HG02610 (cell line): ENCODE measurements at regions not wholly inside any gene's neighbourhood (a gene's known extent, or its start where the extent isn't known, plus 50 kb on each side); places are given as distances from the start of the nearest gene placed in this dataset.

Experiments used
- ATAC-seq: cut with Tn5 transposase; IDR thresholded peaks from one replicate; pipeline ENCODE4 v1.9.1; 2021; ENCODE audit warnings: mild to moderate bottlenecking, moderate library complexity; ENCODE audit not compliant: unreplicated experiment

DNA sequence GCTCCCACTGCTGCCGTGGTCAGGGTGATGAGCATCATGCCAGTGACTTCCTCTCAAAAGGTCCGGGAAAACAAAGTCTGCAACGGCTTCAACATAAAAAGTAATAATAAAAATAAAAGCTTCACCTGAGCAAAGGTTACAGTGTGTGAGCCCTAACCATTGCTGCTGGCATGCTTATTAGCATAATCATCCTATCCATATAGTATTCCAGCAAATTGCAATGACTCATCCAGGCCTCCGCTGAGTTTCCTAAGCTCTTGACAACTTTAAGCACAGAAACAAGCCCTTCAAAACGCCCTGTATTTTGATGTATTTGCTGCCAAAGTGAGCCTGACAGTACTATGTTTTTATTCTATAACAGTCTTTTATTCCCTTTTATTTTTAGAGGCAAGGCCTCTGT lies 100.5 kb downstream of the AASDH start:
- ATAC-seq, result no peak

- no peak for ATAC-seq
Measured at GRCh38 chr4:56283375-56283774, 103.9 kb downstream of the AASDH start.

DNA sequence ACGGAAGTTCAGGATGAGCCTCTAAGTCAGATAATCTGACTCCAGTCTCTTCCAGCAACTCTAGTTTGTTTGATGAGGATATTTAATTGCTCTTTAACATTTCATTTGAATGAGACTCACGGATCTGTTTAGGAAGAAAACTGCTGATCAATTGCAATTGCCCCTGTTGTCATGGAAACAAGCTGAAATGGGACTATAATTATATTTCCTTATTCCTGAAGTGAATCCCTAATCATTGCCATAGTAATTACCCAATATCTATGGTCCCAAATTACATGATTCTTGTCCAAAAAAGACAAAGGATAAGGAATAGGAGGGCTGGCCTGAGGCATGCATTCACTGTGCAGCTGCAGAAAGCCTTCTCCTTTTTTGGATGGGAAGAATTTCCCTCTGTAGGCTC lies 105.3 kb downstream of the AASDH start:
- ATAC-seq, result no peak

GRCh38 chr4:56276547-56276946 lies 110.7 kb downstream of the AASDH start:
- ATAC-seq, result no peak

DNA sequence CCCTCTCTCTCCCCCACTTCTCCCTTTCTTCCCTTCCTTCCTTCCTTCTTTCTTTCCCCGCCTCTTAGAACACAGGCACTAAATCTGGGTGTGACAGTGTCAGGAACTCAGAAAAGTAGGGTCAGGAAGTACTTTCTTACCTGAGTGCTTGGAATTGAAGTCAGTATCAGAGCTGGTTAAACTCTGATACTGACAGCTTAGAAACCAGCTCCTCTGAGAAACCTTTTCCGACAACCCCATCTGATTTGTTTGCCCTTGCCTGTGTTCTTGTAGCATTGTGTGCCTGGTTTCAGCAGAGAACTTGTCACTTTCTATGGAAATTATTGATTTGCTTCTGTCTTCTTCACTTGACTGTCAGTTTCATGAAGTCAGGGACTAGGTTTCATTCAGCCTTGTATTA lies 113.9 kb downstream of the AASDH start:
- no peak for ATAC-seq

GRCh38 chr4:56272927-56273326 lies 114.4 kb downstream of the AASDH start:
- no peak for ATAC-seq

- ATAC-seq, result no peak
Measured at GRCh38 chr4:56272003-56272402, 115.3 kb downstream of the AASDH start.

- ATAC-seq, result no peak
Measured at GRCh38 chr4:56271131-56271530, 116.2 kb downstream of the AASDH start.

DNA sequence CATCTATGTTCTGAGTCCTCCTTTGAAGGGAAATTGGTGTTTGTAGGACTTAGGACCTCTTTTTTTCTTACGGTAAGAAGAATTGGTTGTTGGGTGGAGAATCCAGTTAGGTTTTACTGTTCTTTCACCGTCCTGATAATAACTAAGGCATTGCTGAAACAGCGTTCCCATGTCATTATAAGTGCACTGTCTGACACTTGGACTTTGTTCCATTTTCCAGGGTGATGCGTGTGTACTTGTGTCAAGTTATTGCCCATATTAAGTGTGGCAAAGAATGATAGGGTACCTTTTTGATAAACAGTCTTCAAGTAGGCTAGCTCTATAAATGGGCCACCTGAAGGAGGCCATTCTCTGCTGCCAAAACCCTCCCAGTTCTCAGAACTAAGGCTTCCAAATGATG lies 119.7 kb downstream of the AASDH start:
- ATAC-seq, result no peak

DNA sequence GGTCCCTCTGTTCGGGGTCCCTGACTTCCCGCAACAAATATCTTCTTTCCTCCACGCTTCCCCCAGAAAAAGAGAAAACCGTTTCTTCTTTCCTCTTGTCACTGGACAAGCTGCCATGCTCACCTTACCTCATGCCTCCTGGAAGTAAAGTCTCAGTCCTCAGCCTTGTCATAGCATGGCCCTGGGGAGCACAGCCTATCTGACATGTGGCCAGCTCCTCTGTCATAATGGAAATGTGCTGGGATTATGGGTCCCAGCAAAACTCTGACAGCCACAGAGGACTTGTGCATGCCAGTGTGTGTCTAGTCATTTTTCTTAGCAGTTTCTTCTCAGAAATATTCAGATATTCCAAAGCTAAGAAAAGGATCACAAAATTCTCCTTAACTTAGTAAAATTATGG lies 122.4 kb downstream of the AASDH start:
- no peak for ATAC-seq

GRCh38 chr4:56261027-56261426 lies 126.3 kb downstream of the AASDH start:
- ATAC-seq, result no peak

GRCh38 chr4:56260320-56260719 lies 127.0 kb downstream of the AASDH start:
- ATAC-seq, result no peak

- ATAC-seq, result no peak
Measured at GRCh38 chr4:56259655-56260054, 127.6 kb downstream of the AASDH start.

DNA sequence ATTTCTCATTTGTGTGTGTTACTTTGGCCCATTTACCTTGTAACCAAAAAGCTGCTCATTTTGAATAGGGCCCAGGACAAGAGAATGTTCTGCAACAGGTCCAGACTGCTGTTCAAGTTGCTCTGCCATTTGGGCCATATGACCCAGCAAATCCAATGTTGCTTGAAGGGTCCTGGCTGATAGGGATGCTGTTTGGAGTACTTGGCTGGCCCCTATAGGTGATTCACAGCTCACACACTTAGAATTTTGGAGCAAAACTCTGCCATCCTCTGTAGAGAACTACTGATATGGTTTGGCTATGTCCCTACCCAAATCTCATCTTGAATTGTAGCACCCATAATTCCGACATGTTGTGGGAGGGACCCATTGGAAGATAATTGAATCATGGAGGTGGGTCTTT lies 131.5 kb downstream of the AASDH start:
- no peak for ATAC-seq

DNA sequence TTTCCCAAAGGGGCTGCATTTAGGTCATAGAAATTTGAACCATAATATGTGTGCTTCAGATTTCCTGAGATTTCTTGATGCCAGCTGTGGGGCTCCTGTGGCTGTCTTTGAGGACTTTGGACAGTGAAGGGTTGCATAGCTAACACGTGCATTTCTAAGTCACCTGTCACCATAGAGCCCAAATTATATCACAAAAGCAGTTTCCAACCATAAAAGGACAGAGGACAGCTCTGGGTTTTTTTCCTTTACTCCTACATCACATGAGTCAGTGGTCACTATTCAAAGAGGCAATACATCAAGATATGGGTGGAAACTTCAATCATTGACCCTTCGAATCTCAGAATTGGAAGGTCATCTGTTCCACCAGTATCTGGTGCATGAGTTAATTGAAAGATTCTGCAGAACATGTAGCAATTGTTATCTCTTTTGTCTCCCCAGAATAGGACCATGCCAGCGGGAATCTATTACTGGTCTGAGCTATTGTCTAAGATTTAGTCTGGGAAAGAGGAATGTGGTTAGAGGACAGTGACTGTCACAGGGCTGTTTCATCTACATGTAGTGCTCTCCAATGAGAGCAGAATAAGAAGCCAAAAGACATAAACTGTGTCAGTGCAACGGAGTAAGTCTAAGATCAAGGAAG lies 133.5 kb downstream of the AASDH start:
- ATAC-seq, result no peak

- no peak for ATAC-seq
Measured at GRCh38 chr4:56252561-56253152, 134.6 kb downstream of the AASDH start.

- ATAC-seq, result no peak
Measured at GRCh38 chr4:56251556-56251955, 135.7 kb downstream of the AASDH start.

DNA sequence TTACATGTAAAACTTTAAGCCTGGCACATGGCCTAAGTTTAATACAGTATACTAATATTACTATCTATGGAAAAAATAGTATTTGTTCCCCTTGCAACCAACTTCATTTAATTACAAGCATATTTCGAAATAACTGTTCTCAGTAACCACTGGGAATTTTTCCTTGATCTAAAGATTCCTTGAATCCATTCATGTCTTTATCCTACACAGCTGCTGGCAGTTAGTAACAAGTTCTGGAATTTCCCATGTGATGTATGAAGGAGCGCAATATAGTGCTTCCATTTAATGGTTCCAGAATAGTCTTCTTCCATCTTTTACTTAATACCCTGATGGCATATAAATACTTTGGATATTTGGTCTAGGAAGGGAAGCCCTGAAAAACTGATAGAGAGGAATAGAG lies 136.5 kb downstream of the AASDH start:
- no peak for ATAC-seq

DNA sequence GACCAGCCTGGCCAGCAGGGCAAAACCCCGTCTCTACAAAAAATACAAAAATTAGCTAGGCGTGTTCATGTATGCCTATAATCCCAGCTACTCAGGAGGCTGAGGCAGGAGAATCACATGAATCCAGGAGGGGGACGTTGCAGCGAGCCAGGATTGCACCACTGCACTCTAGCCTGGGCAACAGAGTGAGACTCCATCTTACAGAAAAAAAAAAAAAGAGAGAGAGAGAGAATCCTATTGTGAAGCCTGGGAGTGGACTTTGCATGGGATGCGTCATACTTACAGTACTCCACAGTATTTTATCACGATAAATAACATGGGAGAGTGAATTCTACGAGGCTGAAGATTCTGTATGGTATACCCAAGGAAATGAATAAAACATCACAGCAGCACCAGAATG lies 139.6 kb downstream of the AASDH start:
- ATAC-seq, result no peak

GRCh38 chr4:56246233-56246610 lies 141.1 kb downstream of the AASDH start:
- no peak for ATAC-seq

GRCh38 chr4:56245547-56246232 lies 141.6 kb downstream of the AASDH start:
- no peak for ATAC-seq

- no peak for ATAC-seq
Measured at GRCh38 chr4:56244681-56245080, 142.6 kb downstream of the AASDH start.

DNA sequence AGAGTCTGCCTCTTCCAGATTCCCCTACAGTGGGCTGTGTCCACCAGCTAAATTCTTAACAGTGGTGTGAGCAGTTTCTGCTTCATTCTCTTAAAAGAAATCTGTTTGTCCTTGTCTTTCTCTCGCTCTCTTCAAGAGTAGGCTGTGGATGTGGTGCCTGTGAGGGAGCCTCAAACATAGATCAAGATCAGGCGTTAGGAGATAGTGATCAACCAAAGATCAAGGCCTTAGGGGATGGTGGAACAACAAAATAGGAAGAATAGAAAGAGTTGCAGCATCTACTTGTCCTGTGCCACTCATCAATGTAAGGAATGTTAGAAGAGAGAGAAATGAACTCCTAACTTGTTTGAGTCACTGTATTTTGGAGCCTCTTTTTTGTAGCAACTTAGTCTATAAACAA lies 144.2 kb downstream of the AASDH start:
- ATAC-seq, result no peak
